MG63 (cell line): ENCODE measurements at regions not wholly inside any gene's neighbourhood (a gene's known extent, or its start where the extent isn't known, plus 50 kb on each side); places are given as distances from the start of the nearest gene placed in this dataset.

Experiments
- DNase-seq: peaks from one replicate; pipeline ENCODE4 v3.0.0-alpha.2; 2020
- H3K27me3 ChIP-seq: fragments of 250-450 bp; sonication (Bioruptor Pico); 2 replicates; pipeline ENCODE4 v1.5.1; 2020; ENCODE audit warnings: mild to moderate bottlenecking, moderate library complexity
- H3K36me3 ChIP-seq: fragments of 250-450 bp; sonication (Bioruptor Pico); 2 replicates; pipeline ENCODE4 v1.5.1; 2020; ENCODE audit warnings: mild to moderate bottlenecking, moderate library complexity
- H3K4me3 ChIP-seq: fragments of 250-450 bp; sonication (Bioruptor Pico); 2 replicates; pipeline ENCODE4 v1.5.1; 2020; ENCODE audit warnings: mild to moderate bottlenecking, moderate library complexity
- H3K9me3 ChIP-seq: fragments of 250-450 bp; sonication (Bioruptor Pico); 2 replicates; pipeline ENCODE4 v1.5.1; 2020; ENCODE audit warnings: mild to moderate bottlenecking, moderate library complexity

GRCh38 chr2:185132501-185133041, 534.2 kb downstream of the ZNF804A start:
- Histone ChIP-seq H3K36me3 (no peaks in the 10 kb centered on the region), H3K4me3 (no peak overlapping the region), H3K9me3 (no peaks in the 10 kb centered on the region), H3K27me3 (no peaks in the 10 kb centered on the region)
- no peak for DNase-seq

- no peak overlapping the region for H3K4me3 ChIP-seq
- H3K36me3 ChIP-seq: no peaks in the 10 kb centered on the region
- H3K27me3 ChIP-seq: no peaks in the 10 kb centered on the region
- DNase-seq: no peak
- no peaks in the 10 kb centered on the region for H3K9me3 ChIP-seq
Measured at GRCh38 chr2:185137700-185138099, 539.4 kb downstream of the ZNF804A start.

- Histone ChIP-seq H3K4me3 (no peak overlapping the region), H3K9me3 (no peaks in the 10 kb centered on the region), H3K27me3 (no peaks in the 10 kb centered on the region), H3K36me3 (no peaks in the 10 kb centered on the region)
- no peak for DNase-seq
Measured at GRCh38 chr2:185142677-185143076, 544.3 kb downstream of the ZNF804A start.

- no peak for DNase-seq
- no peak overlapping the region for H3K4me3 ChIP-seq
Measured at GRCh38 chr2:185144159-185144919, 546.0 kb downstream of the ZNF804A start.

GRCh38 chr2:185145316-185146121, 547.2 kb downstream of the ZNF804A start:
- Histone ChIP-seq H3K9me3 (no peaks in the 10 kb centered on the region), H3K4me3 (no peak overlapping the region), H3K36me3 (no peaks in the 10 kb centered on the region), H3K27me3 (no peaks in the 10 kb centered on the region)
- no peak for DNase-seq

More at GRCh38 chr2:185144159-185144919, 546.0 kb downstream of the ZNF804A start:
- no peaks in the 10 kb centered on the region for H3K27me3 ChIP-seq
- H3K36me3 ChIP-seq: no peaks in the 10 kb centered on the region
- H3K9me3 ChIP-seq: no peaks in the 10 kb centered on the region

GRCh38 chr2:185147361-185147760, 549.0 kb downstream of the ZNF804A start:
- no peak for DNase-seq
- Histone ChIP-seq H3K9me3 (no peaks in the 10 kb centered on the region), H3K27me3 (no peaks in the 10 kb centered on the region), H3K36me3 (no peaks in the 10 kb centered on the region), H3K4me3 (no peak overlapping the region)

GRCh38 chr2:185152186-185152585, 553.9 kb downstream of the ZNF804A start:
- Histone ChIP-seq H3K4me3 (no peak overlapping the region), H3K27me3 (no peaks in the 10 kb centered on the region)
- no peak for DNase-seq

GRCh38 chr2:185161701-185162100, 563.4 kb downstream of the ZNF804A start:
- Histone ChIP-seq H3K36me3 (no peaks in the 10 kb centered on the region), H3K4me3 (no peak overlapping the region), H3K9me3 (peaks cover 4% of the 10 kb centered on the region; the same call in 1 of the 2 replicates), H3K27me3 (no peaks in the 10 kb centered on the region)
- DNase-seq: no peak

More at GRCh38 chr2:185152186-185152585, 553.9 kb downstream of the ZNF804A start:
- H3K9me3 ChIP-seq: no peaks in the 10 kb centered on the region
- H3K36me3 ChIP-seq: no peaks in the 10 kb centered on the region

- Histone ChIP-seq H3K27me3 (no peaks in the 10 kb centered on the region), H3K9me3 (no peaks in the 10 kb centered on the region), H3K4me3 (no peak overlapping the region), H3K36me3 (no peaks in the 10 kb centered on the region)
- no peak for DNase-seq
Measured at GRCh38 chr2:185174353-185174752, 564.3 kb upstream of the FSIP2 start.

- Histone ChIP-seq H3K36me3 (no peaks in the 10 kb centered on the region), H3K4me3 (no peak overlapping the region), H3K9me3 (no peaks in the 10 kb centered on the region), H3K27me3 (no peaks in the 10 kb centered on the region)
- no peak for DNase-seq
Measured at GRCh38 chr2:185179743-185180142, 558.9 kb upstream of the FSIP2 start.

GRCh38 chr2:185181901-185182300, 556.7 kb upstream of the FSIP2 start:
- Histone ChIP-seq H3K36me3 (no peaks in the 10 kb centered on the region), H3K4me3 (no peak overlapping the region), H3K9me3 (no peaks in the 10 kb centered on the region), H3K27me3 (no peaks in the 10 kb centered on the region)
- DNase-seq: no peak

- DNase-seq: no peak
- H3K27me3 ChIP-seq: no peaks in the 10 kb centered on the region
- H3K4me3 ChIP-seq: no peak overlapping the region
- H3K9me3 ChIP-seq: no peaks in the 10 kb centered on the region
- H3K36me3 ChIP-seq: no peaks in the 10 kb centered on the region
Measured at GRCh38 chr2:185185044-185185443, 553.6 kb upstream of the FSIP2 start.

- Histone ChIP-seq H3K36me3 (no peaks in the 10 kb centered on the region), H3K27me3 (no peaks in the 10 kb centered on the region), H3K9me3 (no peaks in the 10 kb centered on the region), H3K4me3 (no peak overlapping the region)
- no peak for DNase-seq
Measured at GRCh38 chr2:185187421-185187820, 551.2 kb upstream of the FSIP2 start.

GRCh38 chr2:185188656-185189055, 549.9 kb upstream of the FSIP2 start:
- no peak for DNase-seq
- Histone ChIP-seq H3K4me3 (no peak overlapping the region), H3K36me3 (no peaks in the 10 kb centered on the region), H3K27me3 (no peaks in the 10 kb centered on the region), H3K9me3 (no peaks in the 10 kb centered on the region)

GRCh38 chr2:185201063-185201462, 537.5 kb upstream of the FSIP2 start:
- H3K36me3 ChIP-seq: no peaks in the 10 kb centered on the region
- H3K27me3 ChIP-seq: no peaks in the 10 kb centered on the region
- no peak overlapping the region for H3K4me3 ChIP-seq
- H3K9me3 ChIP-seq: no peaks in the 10 kb centered on the region
- no peak for DNase-seq

GRCh38 chr2:185202381-185202780, 536.2 kb upstream of the FSIP2 start:
- DNase-seq: no peak
- no peaks in the 10 kb centered on the region for H3K27me3 ChIP-seq
- no peaks in the 10 kb centered on the region for H3K36me3 ChIP-seq
- no peak overlapping the region for H3K4me3 ChIP-seq
- no peaks in the 10 kb centered on the region for H3K9me3 ChIP-seq

GRCh38 chr2:185202945-185203528, 535.6 kb upstream of the FSIP2 start:
- no peak for DNase-seq
- Histone ChIP-seq H3K27me3 (no peaks in the 10 kb centered on the region), H3K4me3 (no peak overlapping the region), H3K36me3 (no peaks in the 10 kb centered on the region), H3K9me3 (no peaks in the 10 kb centered on the region)
